T-cell (primary cell): ENCODE measurements at regions not wholly inside any gene's neighbourhood (a gene's known extent, or its start where the extent isn't known, plus 50 kb on each side); places are given as distances from the start of the nearest gene placed in this dataset.

Source experiments
- ATAC-seq, 4 experiments: fragments of 200-7000 bp in 3 of 4; fragments of 150-1000 bp in 1 of 4; cut with Tn5 transposase; replicated peaks in 1 of 4; 1 replicate in 3 of 4; 2 replicates in 1 of 4; pipeline ENCODE4 v1.10.0; 2021; ENCODE audit warnings: moderate library complexity in 3 of 4, mild to moderate bottlenecking in 2 of 4, moderate number of reproducible peaks in 1 of 4
- CTCF ChIA-PET, 2 donors: fragments of 300-600 bp; sonication (Branson Sonifier 250); formaldehyde crosslinking; loops; one replicate each; lab custom pipeline; 2022; ENCODE audit warnings: antibody characterized with exemption in 2 of 2; lab: Charles Lee
- POLR2A ChIA-PET, 2 donors: fragments of 300-600 bp; sonication (Branson Sonifier 250); formaldehyde crosslinking; loops; one replicate each; lab custom pipeline; 2022; ENCODE audit warnings: antibody characterized with exemption in 2 of 2; lab: Charles Lee
- DNase-seq, 35 experiments: peaks; one replicate each; pipeline versions ENCODE4 v3.0.0 to v3.0.0-alpha.2; 2013 to 2023
- H3K27ac ChIP-seq: one replicate; pipeline ENCODE4 v1.5.1; 2013; ENCODE audit warnings: low read length
- H3K27me3 ChIP-seq, 2 experiments: replicated peaks in 1 of 2; 1 replicate in 1 of 2; 2 replicates in 1 of 2; pipeline versions ENCODE4 v1.6.1 to v1.7.0; 2013; ENCODE audit warnings: low read length in 1 of 2, mixed read lengths in 1 of 2; ENCODE audit not compliant: control insufficient read depth in 2 of 2, insufficient read depth in 2 of 2; ENCODE audit errors: extremely low read depth in 1 of 2
- H3K36me3 ChIP-seq, 2 donors: 1 replicate in 1 of 2; 2 replicates in 1 of 2; pipeline versions ENCODE4 v1.6.1 to v1.7.0; 2013; ENCODE audit warnings: low read length in 1 of 2; ENCODE audit not compliant: control insufficient read depth in 2 of 2, insufficient read depth in 1 of 2; ENCODE audit errors: extremely low read depth in 1 of 2
- H3K4me1 ChIP-seq, 2 experiments: 1 replicate in 1 of 2; 2 replicates in 1 of 2; pipeline versions ENCODE4 v1.6.1 to v1.7.0; 2013; ENCODE audit warnings: low read length in 2 of 2, mixed read lengths in 1 of 2; ENCODE audit not compliant: insufficient read depth in 2 of 2, control insufficient read depth in 1 of 2; ENCODE audit errors: extremely low read depth in 1 of 2
- H3K4me3 ChIP-seq, 2 donors: 1 replicate in 1 of 2; 2 replicates in 1 of 2; pipeline versions ENCODE4 v1.5.1 to v1.7.0; 2013; ENCODE audit warnings: mild to moderate bottlenecking in 2 of 2, low read length in 1 of 2, moderate library complexity in 1 of 2; ENCODE audit not compliant: control insufficient read depth in 1 of 2; ENCODE audit errors: extremely low read depth in 1 of 2
- H3K9me3 ChIP-seq: 2 replicates; pipeline ENCODE4 v1.7.0; 2013
- H3K27ac Mint-ChIP-seq, 2 donors: one replicate each; pipeline ENCODE4 v1.8.0; 2020 to 2021; ENCODE audit warnings: mild to moderate bottlenecking in 2 of 2, mixed read lengths in 2 of 2
- H3K27me3 Mint-ChIP-seq, 2 donors: one replicate each; pipeline ENCODE4 v1.8.0; 2021 to 2022; ENCODE audit warnings: mixed read lengths in 2 of 2
- H3K36me3 Mint-ChIP-seq: one replicate; pipeline ENCODE4 v1.8.0; 2021; ENCODE audit warnings: mixed read lengths
- H3K4me1 Mint-ChIP-seq, 3 donors: one replicate each; pipeline ENCODE4 v1.8.0; 2020 to 2022; ENCODE audit warnings: mixed read lengths in 3 of 3, mild to moderate bottlenecking in 1 of 3
- H3K4me3 Mint-ChIP-seq, 3 donors: one replicate each; pipeline ENCODE4 v1.8.0; 2020 to 2022; ENCODE audit warnings: mild to moderate bottlenecking in 3 of 3, mixed read lengths in 3 of 3, moderate library complexity in 3 of 3
- H3K9me3 Mint-ChIP-seq, 3 donors: one replicate each; pipeline ENCODE4 v1.8.0; 2020 to 2022; ENCODE audit warnings: mixed read lengths in 3 of 3
- WGBS: methylation state at CpG from one replicate; pipeline ENCODE4 v1.1.5; 2013; ENCODE audit warnings: missing lambda C conversion rate; ENCODE audit not compliant: insufficient coverage; 5-methylcytosine and 5-hydroxymethylcytosine counted together

DNA sequence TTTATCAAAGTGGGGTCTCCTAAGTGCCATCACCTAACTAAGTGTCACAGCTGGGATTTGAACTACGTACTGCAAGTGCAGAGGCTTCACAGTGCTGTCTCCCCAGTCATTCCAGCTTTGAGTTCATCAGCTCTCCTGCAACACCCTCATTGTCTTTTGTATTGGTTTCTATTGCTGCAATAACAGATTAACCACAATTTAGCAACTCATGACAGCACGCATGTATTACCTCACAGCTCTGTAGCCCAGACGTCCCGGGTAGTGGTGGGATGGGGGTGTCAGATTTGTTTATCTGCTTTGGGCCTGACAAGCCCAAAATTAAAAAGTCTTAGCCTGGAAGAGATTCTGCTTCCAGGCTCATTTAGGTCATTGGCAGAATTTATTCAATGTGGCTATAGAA lies 220.5 kb upstream of the LRRN1 start:
- Mint-ChIP-seq H3K4me1 (no peaks in the 10 kb centered on the region), H3K9me3 (no peaks in the 10 kb centered on the region), H3K27ac (no peak overlapping the region), H3K36me3 (no peaks in the 10 kb centered on the region), H3K4me3 (no peak overlapping the region), H3K27me3 (peaks cover 0 to 4% of the 10 kb centered on the region in 2 donors)
- Histone ChIP-seq H3K4me3 (no peak overlapping the region), H3K27me3 (peaks cover 0 to 4% of the 10 kb centered on the region in 2 experiments), H3K36me3 (no peaks in the 10 kb centered on the region), H3K9me3 (no peaks in the 10 kb centered on the region), H3K4me1 (no peaks in the 10 kb centered on the region), H3K27ac (no peak overlapping the region)
- WGBS, result 80% methylated on average over 2 of the region's 4 CpGs
- CTCF ChIA-PET, result no interaction called here
- ATAC-seq (no peak), DNase-seq (peak in 1 of 35 experiments; percentile 13)
- POLR2A ChIA-PET, result no interaction called here

DNA sequence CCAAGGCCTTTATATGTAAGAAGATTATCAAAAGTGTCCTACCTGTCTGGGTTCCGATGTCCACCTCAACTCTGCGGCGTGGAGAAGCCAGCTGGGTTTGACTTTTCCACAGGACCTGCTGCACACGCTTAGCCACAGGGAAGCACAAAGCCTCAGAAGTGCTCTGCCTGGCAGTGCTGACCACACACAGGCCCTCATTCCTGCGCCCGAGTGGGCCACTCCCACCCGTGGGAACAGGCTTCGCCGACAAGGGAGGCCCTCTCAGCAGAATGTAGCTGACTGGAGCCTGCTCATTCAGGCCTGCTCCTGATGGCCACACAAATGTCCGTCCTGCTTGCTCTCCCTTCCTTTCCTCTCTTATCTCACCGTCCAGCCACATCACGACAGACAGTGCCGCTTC lies 221.4 kb upstream of the LRRN1 start:
- ATAC-seq (no peak), DNase-seq (no peak)
- 89% methylated on average over 12 of the region's 13 CpGs for WGBS
- Histone ChIP-seq H3K4me1 (no peaks in the 10 kb centered on the region), H3K27ac (no peak overlapping the region), H3K36me3 (no peaks in the 10 kb centered on the region), H3K4me3 (no peak overlapping the region), H3K9me3 (no peaks in the 10 kb centered on the region), H3K27me3 (peaks cover 0 to 4% of the 10 kb centered on the region in 2 experiments)
- H3K27ac Mint-ChIP-seq, result no peak overlapping the region
- H3K36me3 Mint-ChIP-seq, result no peaks in the 10 kb centered on the region
- H3K4me3 Mint-ChIP-seq, result no peak overlapping the region
- no peaks in the 10 kb centered on the region for H3K4me1 Mint-ChIP-seq
- no peaks in the 10 kb centered on the region for H3K9me3 Mint-ChIP-seq
- CTCF ChIA-PET, result no interaction called here
- POLR2A ChIA-PET, result no interaction called here
- H3K27me3 Mint-ChIP-seq, result peaks cover 0 to 4% of the 10 kb centered on the region in 2 donors

DNA sequence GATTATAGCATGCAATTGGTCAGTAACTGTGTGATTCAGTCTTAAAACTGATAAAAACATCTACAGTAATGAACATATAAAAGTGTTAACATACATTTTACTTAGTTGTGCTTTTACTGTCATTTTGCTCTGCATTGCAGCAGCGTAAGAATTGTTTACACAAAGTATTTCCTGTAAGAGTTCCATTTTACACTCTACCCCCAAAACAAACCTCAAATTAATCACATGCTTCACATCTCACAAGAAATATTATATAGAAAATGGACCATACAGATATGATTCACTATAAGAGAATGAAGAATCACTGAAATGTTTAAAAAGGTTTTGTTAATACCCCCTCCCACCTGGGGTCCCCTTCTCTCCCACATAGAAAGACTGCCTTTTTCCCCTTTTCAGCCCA lies 225.9 kb upstream of the LRRN1 start:
- Mint-ChIP-seq H3K27ac (no peak overlapping the region), H3K36me3 (no peaks in the 10 kb centered on the region), H3K9me3 (no peaks in the 10 kb centered on the region), H3K27me3 (peaks cover 0 to 7% of the 10 kb centered on the region in 2 donors), H3K4me3 (no peak overlapping the region), H3K4me1 (no peaks in the 10 kb centered on the region)
- H3K27me3 ChIP-seq, result peaks cover 0 to 4% of the 10 kb centered on the region in 2 experiments
- no peak for DNase-seq
- no peak for ATAC-seq
- CTCF ChIA-PET, result no interaction called here
- H3K4me1 ChIP-seq, result no peaks in the 10 kb centered on the region
- no peak overlapping the region for H3K27ac ChIP-seq
- WGBS, result no CpG with 5 or more reads among the region's 1 CpG
- H3K36me3 ChIP-seq, result no peaks in the 10 kb centered on the region
- H3K9me3 ChIP-seq, result no peaks in the 10 kb centered on the region
- POLR2A ChIA-PET, result no interaction called here
- H3K4me3 ChIP-seq, result no peak overlapping the region

DNA sequence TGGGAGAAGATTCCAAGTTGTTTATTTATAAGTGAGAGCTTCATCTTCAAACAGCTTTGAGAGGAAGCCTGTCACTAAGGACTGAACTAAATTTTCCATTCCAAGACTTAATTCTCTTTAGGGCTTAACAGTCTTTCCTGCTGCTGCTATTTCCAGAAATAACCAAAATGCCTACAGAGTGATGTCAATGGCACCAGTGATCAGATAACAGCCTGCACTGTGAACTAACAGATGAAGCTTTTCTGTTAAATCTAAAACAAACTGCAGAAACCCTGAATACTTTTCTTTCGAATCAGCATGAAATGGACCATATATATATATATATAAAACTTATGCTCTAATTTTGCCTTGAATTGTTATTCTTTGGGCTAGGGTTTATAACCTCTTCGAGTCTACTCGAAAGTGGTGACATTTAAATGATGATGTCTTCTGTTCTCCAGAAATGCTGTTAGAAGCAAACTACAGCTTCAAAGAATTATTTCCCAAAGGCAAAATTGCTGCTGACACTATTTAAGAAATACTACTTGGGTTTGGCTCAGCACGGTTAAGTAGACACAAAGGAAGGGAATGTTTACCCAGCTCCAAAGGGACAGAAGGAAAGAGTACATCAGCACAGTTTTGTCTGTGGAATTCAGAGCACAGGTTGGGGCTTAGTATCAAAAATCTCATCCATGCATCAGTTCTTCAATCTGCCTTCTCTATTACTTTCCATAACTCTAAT lies 238.5 kb upstream of the LRRN1 start:
- H3K36me3 Mint-ChIP-seq, result no peaks in the 10 kb centered on the region
- ATAC-seq (no peak), DNase-seq (no peak)
- ChIA-PET CTCF (no interaction called here), POLR2A (no interaction called here)
- peaks cover 0 to 6% (median 5%) of the 10 kb centered on the region in 3 donors for H3K9me3 Mint-ChIP-seq
- H3K4me1 Mint-ChIP-seq, result no peaks in the 10 kb centered on the region
- Histone ChIP-seq H3K9me3 (no peaks in the 10 kb centered on the region), H3K36me3 (no peaks in the 10 kb centered on the region), H3K27ac (no peak overlapping the region), H3K4me1 (no peaks in the 10 kb centered on the region), H3K4me3 (no peak overlapping the region), H3K27me3 (no peaks in the 10 kb centered on the region)
- H3K27ac Mint-ChIP-seq, result no peak overlapping the region
- H3K4me3 Mint-ChIP-seq, result no peak overlapping the region
- peaks cover 0 to 13% of the 10 kb centered on the region in 2 donors for H3K27me3 Mint-ChIP-seq
- 75% methylated on average over 1 of the region's 4 CpGs for WGBS

DNA sequence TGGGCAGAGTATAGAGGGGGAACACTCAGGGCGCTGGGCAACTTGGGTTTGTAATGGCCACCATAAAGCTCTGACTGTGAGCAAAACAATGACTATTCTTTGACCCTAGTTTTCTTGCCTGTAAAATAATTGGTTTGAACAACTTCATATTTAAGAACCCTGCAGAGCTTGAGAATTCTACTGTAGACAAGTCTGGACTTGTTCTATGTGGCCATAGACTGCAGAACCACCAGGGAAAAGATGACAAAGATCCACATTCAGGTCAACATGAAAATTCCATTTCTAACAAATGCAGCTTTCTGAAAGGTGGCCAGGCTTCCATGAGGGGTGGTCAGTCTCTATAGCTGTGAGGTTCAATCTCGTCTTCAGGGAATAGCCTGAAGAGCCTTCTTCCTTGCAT lies 239.4 kb upstream of the LRRN1 start:
- no peaks in the 10 kb centered on the region for H3K9me3 ChIP-seq
- Mint-ChIP-seq H3K36me3 (no peaks in the 10 kb centered on the region), H3K27me3 (peaks cover 0 to 13% of the 10 kb centered on the region in 2 donors), H3K9me3 (peaks cover 0 to 6% (median 5%) of the 10 kb centered on the region in 3 donors), H3K4me3 (no peak overlapping the region), H3K4me1 (no peaks in the 10 kb centered on the region), H3K27ac (no peak overlapping the region)
- no peaks in the 10 kb centered on the region for H3K4me1 ChIP-seq
- no peaks in the 10 kb centered on the region for H3K27me3 ChIP-seq
- no peak overlapping the region for H3K4me3 ChIP-seq
- ChIA-PET CTCF (no interaction called here), POLR2A (no interaction called here)
- H3K36me3 ChIP-seq, result no peaks in the 10 kb centered on the region
- WGBS, result no CpG with 5 or more reads among the region's 2 CpGs
- no peak for ATAC-seq
- no peak overlapping the region for H3K27ac ChIP-seq
- no peak for DNase-seq

DNA sequence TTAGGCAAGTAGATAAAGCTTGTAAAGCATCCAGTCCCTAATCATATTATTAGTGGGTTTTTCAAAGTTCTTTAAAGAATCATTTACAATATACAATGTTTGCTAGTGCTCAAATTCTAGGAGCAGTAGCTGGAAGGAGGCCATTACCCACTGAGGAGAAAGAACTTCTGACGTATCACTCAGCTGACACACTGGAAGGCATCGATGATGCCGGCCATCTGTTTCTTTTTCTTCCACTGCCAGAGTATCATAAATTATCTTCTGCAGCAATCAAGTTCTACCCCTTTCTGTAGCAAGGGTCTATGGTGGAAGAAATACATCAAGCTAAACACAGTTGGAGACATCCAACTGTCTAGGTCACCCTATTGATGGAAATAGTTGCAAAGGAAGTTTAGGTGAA lies 243.2 kb upstream of the LRRN1 start:
- Mint-ChIP-seq H3K27me3 (peaks cover 0 to 13% of the 10 kb centered on the region in 2 donors), H3K27ac (no peak overlapping the region), H3K4me3 (no peak overlapping the region), H3K36me3 (no peaks in the 10 kb centered on the region), H3K9me3 (peaks cover 0 to 6% (median 5%) of the 10 kb centered on the region in 3 donors), H3K4me1 (no peaks in the 10 kb centered on the region)
- Histone ChIP-seq H3K27ac (no peak overlapping the region), H3K4me1 (no peaks in the 10 kb centered on the region), H3K4me3 (no peak overlapping the region), H3K36me3 (no peaks in the 10 kb centered on the region), H3K9me3 (no peaks in the 10 kb centered on the region), H3K27me3 (no peaks in the 10 kb centered on the region)
- ATAC-seq, result no peak
- WGBS, result 100% methylated on average over 1 of the region's 3 CpGs
- ChIA-PET POLR2A (no interaction called here), CTCF (interaction anchor here in 1 of 2 donors (0.6 kb wide), 1 partner anchor 83 kb away, joined by 3 read pairs; no protein-coding TSS in a partner anchor)
- no peak for DNase-seq
